Spleen (tissue), 11 donors: ENCODE measurements at regions not wholly inside any gene's neighbourhood (a gene's known extent, or its start where the extent isn't known, plus 50 kb on each side); places are given as distances from the start of the nearest gene placed in this dataset.

Experiments
- DNase-seq: peaks from one replicate; pipeline ENCODE4 v3.0.0-alpha.2; 2020
- H3K27ac ChIP-seq, 8 donors: fragments of 200-600 bp; sonication (generic) in 7 of 8; 1 replicate in 4 of 8; 2 replicates in 4 of 8; pipeline versions ENCODE4 v1.5.0 to v1.8.0; 2016 to 2021; ENCODE audit warnings: inconsistent platforms in 4 of 8, mild to moderate bottlenecking in 4 of 8, moderate library complexity in 1 of 8
- H3K27me3 ChIP-seq, 7 donors: fragments of 200-600 bp; sonication (generic) in 6 of 7; replicated peaks in 1 of 7; 1 replicate in 4 of 7; 2 replicates in 3 of 7; pipeline versions ENCODE4 v1.5.0 to v1.8.0; 2016 to 2021; ENCODE audit warnings: inconsistent platforms in 3 of 7, mild to moderate bottlenecking in 1 of 7
- H3K36me3 ChIP-seq, 6 donors: fragments of 200-600 bp; sonication (generic) in 5 of 6; 1 replicate in 4 of 6; 2 replicates in 2 of 6; pipeline versions ENCODE4 v1.5.0 to v1.8.0; 2016 to 2021; ENCODE audit warnings: inconsistent platforms in 2 of 6
- H3K4me1 ChIP-seq, 6 donors: fragments of 200-600 bp; sonication (generic) in 5 of 6; 1 replicate in 3 of 6; 2 replicates in 3 of 6; pipeline versions ENCODE4 v1.5.0 to v1.8.0; 2016 to 2021; ENCODE audit warnings: inconsistent platforms in 3 of 6
- H3K4me3 ChIP-seq, 8 donors: fragments of 200-600 bp; sonication (generic) in 7 of 8; 1 replicate in 4 of 8; 2 replicates in 4 of 8; pipeline versions ENCODE4 v1.5.0 to v1.8.0; 2016 to 2021; ENCODE audit warnings: inconsistent platforms in 4 of 8, mild to moderate bottlenecking in 4 of 8, moderate library complexity in 2 of 8
- H3K9me3 ChIP-seq, 8 donors: fragments of 200-600 bp; sonication (generic) in 7 of 8; 1 replicate in 4 of 8; 2 replicates in 4 of 8; pipeline versions ENCODE4 v1.5.0 to v1.8.0; 2016 to 2021; ENCODE audit warnings: inconsistent platforms in 4 of 8
- CTCF ChIP-seq, 11 experiments: fragments of 200-600 bp in 7 of 11; fragments of 450-650 bp in 4 of 11; sonication (generic) in 4 of 11; IDR thresholded peaks in 8 of 11; conservative IDR thresholded peaks in 3 of 11; 1 replicate in 7 of 11; 2 replicates in 4 of 11; pipeline versions ENCODE4 v1.4.0 to v1.8.0; 2016 to 2021; ENCODE audit warnings: antibody characterized with exemption in 11 of 11, inconsistent platforms in 4 of 11, mild to moderate bottlenecking in 1 of 11
- POLR2A ChIP-seq, 3 donors: fragments of 450-650 bp; IDR thresholded peaks; one replicate each; pipeline ENCODE4 v1.5.1; 2017; ENCODE audit warnings: antibody characterized with exemption in 3 of 3, mild to moderate bottlenecking in 1 of 3
- POLR2AphosphoS5 ChIP-seq, 3 donors: sonication (generic); formaldehyde crosslinking; IDR thresholded peaks; one replicate each; pipeline ENCODE4 v1.5.1; 2017; ENCODE audit warnings: antibody characterized with exemption in 3 of 3
- WGBS, 5 donors: extraction: QIAGEN DNeasy Blood & Tissue Kit in 3 of 5; methylation state at CpG; one replicate each; pipeline versions ENCODE4 v1.1.5 to v1.1.7; 2013 to 2018; 5-methylcytosine and 5-hydroxymethylcytosine counted together
- intact Hi-C: fragments of 100-400 bp; cut with DNase I; formaldehyde crosslinking; loops from one replicate; pipeline ENCODE4 v1.15.0; 2023; ENCODE audit warnings: low total_unique reads
- donor health status: healthy with polysubstance abuse.
- donor health status: DM: no; HTN: no; CAD: no; lungs with moderate emphysema.
- donor health status: DM: no; HTN: no; CAD: no.
- donor health status: Bipolar disorder and iron deficiency.
- donor health status: healthy.
- donor health status: DM: no; HTN: no; CAD: no.
- donor health status: DM: yes; HTN: yes; CAD: no.

- Histone ChIP-seq H3K27me3 (peaks cover 0 to 10% (median 0%) of the 10 kb centered on the region in 7 donors), H3K9me3 (no peaks in the 10 kb centered on the region), H3K36me3 (no peaks in the 10 kb centered on the region), H3K4me1 (peaks cover 0 to 15% (median 0%) of the 10 kb centered on the region in 6 donors), H3K27ac (peak overlapping the region in 2 of 8 donors; percentile 26 to 60), H3K4me3 (peak overlapping the region in 1 of 8 donors; percentile 24)
- WGBS, 5 donors = 14 to 21% (median 17%) methylated on average over 10 to 14 of the region's 14 CpGs
- DNase-seq = peak; percentile 92
- intact Hi-C loops = no loop called here
- TF ChIP-seq CTCF (IDR thresholded peaks at IDR 0.05 in 8 of 11, conservative IDR thresholded peaks at IDR 0.05 in 3 of 11) = peak; percentile 41 to 80 (median 68)
- TF ChIP-seq POLR2A (IDR thresholded peaks at IDR 0.05) = no peak
- TF ChIP-seq POLR2AphosphoS5 (IDR thresholded peaks at IDR 0.05) = peak; percentile 18 to 75 (median 58)
Measured at GRCh38 chr22:22357024-22357883, 112.7 kb downstream of the VPREB1 start.

GRCh38 chr22:22358152-22358551, 113.6 kb downstream of the VPREB1 start:
- WGBS, 5 donors = 61 to 84% (median 79%) methylated on average over 2 to 4 of the region's 4 CpGs
- H3K9me3 ChIP-seq = no peaks in the 10 kb centered on the region
- H3K27ac ChIP-seq = peak overlapping the region in 1 of 8 donors; percentile 45
- DNase-seq = peak; percentile 84
- no peaks in the 10 kb centered on the region for H3K36me3 ChIP-seq
- peaks cover 0 to 10% (median 0%) of the 10 kb centered on the region in 7 donors for H3K27me3 ChIP-seq
- no peak overlapping the region for H3K4me3 ChIP-seq
- intact Hi-C loops = no loop called here
- TF ChIP-seq CTCF (IDR thresholded peaks at IDR 0.05 in 8 of 11, conservative IDR thresholded peaks at IDR 0.05 in 3 of 11) (no peak), POLR2A (IDR thresholded peaks at IDR 0.05) (no peak), POLR2AphosphoS5 (IDR thresholded peaks at IDR 0.05) (peak in 1 of 3 donors; percentile 38)
- H3K4me1 ChIP-seq = peaks cover 0 to 19% (median 0%) of the 10 kb centered on the region in 6 donors

GRCh38 chr22:22358686-22359085, 114.1 kb downstream of the VPREB1 start:
- intact Hi-C loops = no loop called here
- no peaks in the 10 kb centered on the region for H3K9me3 ChIP-seq
- no peak for TF ChIP-seq POLR2AphosphoS5 (IDR thresholded peaks at IDR 0.05)
- no peak for TF ChIP-seq POLR2A (IDR thresholded peaks at IDR 0.05)
- no peak for TF ChIP-seq CTCF (IDR thresholded peaks at IDR 0.05 in 8 of 11, conservative IDR thresholded peaks at IDR 0.05 in 3 of 11)

GRCh38 chr22:22359465-22359864, 114.9 kb downstream of the VPREB1 start:
- no peak for TF ChIP-seq CTCF (IDR thresholded peaks at IDR 0.05 in 8 of 11, conservative IDR thresholded peaks at IDR 0.05 in 3 of 11)
- intact Hi-C loops = no loop called here
- no peak overlapping the region for H3K27ac ChIP-seq
- DNase-seq = no peak
- H3K4me3 ChIP-seq = no peak overlapping the region
- H3K27me3 ChIP-seq = peaks cover 0 to 10% (median 0%) of the 10 kb centered on the region in 7 donors
- 78 to 96% (median 82%) methylated on average over 2 of the region's 2 CpGs for WGBS, 5 donors
- peaks cover 0 to 21% (median 0%) of the 10 kb centered on the region in 6 donors for H3K4me1 ChIP-seq
- H3K9me3 ChIP-seq = no peaks in the 10 kb centered on the region
- no peaks in the 10 kb centered on the region for H3K36me3 ChIP-seq

More at GRCh38 chr22:22358686-22359085, 114.1 kb downstream of the VPREB1 start:
- no peak overlapping the region for H3K27ac ChIP-seq
- H3K36me3 ChIP-seq = no peaks in the 10 kb centered on the region
- H3K27me3 ChIP-seq = peaks cover 0 to 10% (median 0%) of the 10 kb centered on the region in 7 donors
- no peak for DNase-seq
- H3K4me1 ChIP-seq = peaks cover 0 to 21% (median 0%) of the 10 kb centered on the region in 6 donors
- 56 to 79% (median 68%) methylated on average over 2 of the region's 2 CpGs for WGBS, 5 donors
- H3K4me3 ChIP-seq = no peak overlapping the region
